ENCODE measurements at regions not wholly inside any gene's neighbourhood (a gene's known extent, or its start where the extent isn't known, plus 50 kb on each side); places are given as distances from the start of the nearest gene placed in this dataset.
"Not testable (repeated sequence)": the region's sequence is repeated elsewhere in the genome, so short reads cannot be mapped to it uniquely, and the experiment has no call there.

DNA sequence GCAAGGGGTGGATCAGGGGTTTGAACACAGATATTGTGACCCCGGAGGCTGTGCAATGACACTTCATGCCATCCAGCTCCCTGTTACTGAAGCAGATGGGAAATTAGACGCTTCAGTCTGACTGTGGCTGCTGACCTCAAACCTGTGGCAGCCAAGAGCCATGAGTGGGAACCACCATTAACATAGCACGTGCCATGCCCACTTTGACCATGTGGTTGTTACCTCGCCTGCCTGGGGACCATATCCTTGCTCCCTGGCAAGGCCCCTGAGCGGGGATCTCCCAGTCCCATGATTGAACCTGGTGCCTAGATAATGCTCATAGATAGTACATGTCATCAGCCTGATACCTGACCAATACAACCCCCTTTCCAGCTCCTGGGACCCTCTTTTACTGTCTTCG is 68.9 kb downstream of the CYP26B1 start:
- H3K36me3 Mint-ChIP-seq (ENCODE audit: low read depth) = no peaks in the 10 kb centered on the region
- no peak overlapping the region for H3K27ac Mint-ChIP-seq
- H3K4me3 Mint-ChIP-seq = no peak overlapping the region
- no peaks in the 10 kb centered on the region for H3K27me3 Mint-ChIP-seq
- H3K4me1 Mint-ChIP-seq (ENCODE audit: low read depth) = no peaks in the 10 kb centered on the region
- peaks cover 26% of the 10 kb centered on the region for H3K9me3 Mint-ChIP-seq
- intact Hi-C loops (cut with micrococcal nuclease) = no loop called here

DNA sequence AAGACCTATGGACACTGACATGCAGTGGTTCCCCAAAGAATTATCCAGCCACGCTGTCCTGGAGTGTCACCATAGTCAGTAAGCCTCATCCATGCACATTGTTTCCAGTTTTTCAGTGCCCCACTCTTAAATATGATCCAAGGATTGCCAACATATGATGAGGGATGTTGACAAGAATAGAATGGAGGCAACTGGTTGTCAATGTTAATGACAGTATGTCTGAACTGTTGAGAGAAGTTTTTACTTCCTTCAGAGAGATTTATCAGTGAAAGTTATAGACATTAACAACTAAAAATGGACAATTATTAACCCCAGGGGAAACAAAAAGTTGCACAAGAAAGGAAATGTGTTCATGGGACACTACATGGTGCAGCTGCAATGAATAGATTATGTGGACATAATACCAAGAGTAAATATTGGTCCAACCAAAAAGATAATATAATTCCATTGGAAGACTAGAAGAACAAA is 69.9 kb downstream of the CYP26B1 start:
- H3K27ac Mint-ChIP-seq = no peak overlapping the region
- H3K9me3 Mint-ChIP-seq = peaks cover 36% of the 10 kb centered on the region
- intact Hi-C loops (cut with micrococcal nuclease) = no loop called here
- no peaks in the 10 kb centered on the region for H3K27me3 Mint-ChIP-seq
- H3K4me3 Mint-ChIP-seq = no peak overlapping the region
- H3K36me3 Mint-ChIP-seq (ENCODE audit: low read depth) = no peaks in the 10 kb centered on the region
- no peaks in the 10 kb centered on the region for H3K4me1 Mint-ChIP-seq (ENCODE audit: low read depth)

DNA sequence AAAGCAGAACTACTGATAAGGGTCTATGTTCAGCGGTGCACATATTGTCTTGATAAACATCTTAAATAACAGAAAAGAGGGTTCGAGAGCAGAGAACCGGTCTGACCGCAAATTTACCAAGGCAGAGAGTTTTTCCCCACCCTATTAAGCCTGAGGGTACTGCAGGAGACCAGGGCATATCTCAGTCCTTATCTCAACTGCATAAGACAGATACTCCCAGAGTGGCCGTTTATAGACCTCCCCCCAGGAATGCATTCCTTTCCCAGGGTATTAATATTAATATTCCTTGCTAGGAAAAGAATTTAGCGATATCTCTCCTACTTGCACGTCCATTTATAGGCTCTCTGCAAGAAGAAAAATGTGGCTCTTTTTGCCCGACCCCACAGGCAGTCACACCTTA is 74.3 kb downstream of the CYP26B1 start:
- H3K4me1 Mint-ChIP-seq (ENCODE audit: low read depth); H3K27ac Mint-ChIP-seq; H3K4me3 Mint-ChIP-seq; H3K27me3 Mint-ChIP-seq; H3K36me3 Mint-ChIP-seq (ENCODE audit: low read depth); intact Hi-C loops (cut with micrococcal nuclease): not testable (repeated sequence)
- H3K9me3 Mint-ChIP-seq = peaks cover 39% of the 10 kb centered on the region

DNA sequence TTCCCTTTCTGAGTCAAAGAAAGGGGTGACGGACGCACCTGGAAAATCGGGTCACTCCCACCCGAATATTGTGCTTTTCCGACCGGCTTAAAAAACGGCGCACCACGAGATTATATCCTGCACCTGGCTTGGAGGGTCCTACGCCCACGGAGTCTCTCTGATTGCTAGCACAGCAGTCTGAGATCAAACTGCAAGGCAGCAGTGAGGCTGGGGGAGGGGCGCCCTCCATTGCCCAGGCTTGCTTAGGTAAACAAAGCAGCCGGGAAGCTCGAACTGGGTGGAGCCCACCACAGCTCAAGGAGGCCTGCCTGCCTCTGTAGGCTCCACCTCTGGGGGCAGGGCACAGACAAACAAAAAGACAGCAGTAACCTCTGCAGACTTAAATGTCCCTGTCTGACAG is 83.5 kb downstream of the CYP26B1 start:
- H3K36me3 Mint-ChIP-seq (ENCODE audit: low read depth); H3K4me1 Mint-ChIP-seq (ENCODE audit: low read depth); H3K27ac Mint-ChIP-seq; H3K4me3 Mint-ChIP-seq; H3K27me3 Mint-ChIP-seq; intact Hi-C loops (cut with micrococcal nuclease): not testable (repeated sequence)
- H3K9me3 Mint-ChIP-seq = peaks cover 26% of the 10 kb centered on the region

DNA sequence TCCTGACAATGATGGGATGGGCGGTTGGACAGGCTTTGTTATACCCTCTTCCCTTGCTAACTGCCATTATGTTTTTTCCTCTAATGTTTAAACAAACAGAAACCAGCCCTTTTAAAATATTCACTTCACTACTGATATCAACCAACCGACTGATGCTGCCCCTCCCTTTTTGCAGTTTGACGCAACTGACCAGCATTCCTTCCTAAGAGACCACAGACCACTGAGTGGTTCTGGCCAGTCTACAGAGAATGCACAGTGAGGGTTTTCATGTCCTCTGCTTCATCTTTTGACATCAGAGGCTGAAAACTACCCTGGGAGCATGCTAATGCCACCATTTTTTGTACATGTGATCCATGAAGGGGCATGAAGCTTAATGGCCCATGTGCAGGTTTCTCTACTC is 85.3 kb downstream of the CYP26B1 start:
- Mint-ChIP-seq H3K4me1 (ENCODE audit: low read depth) (no peaks in the 10 kb centered on the region), H3K27ac (no peak overlapping the region), H3K36me3 (ENCODE audit: low read depth) (no peaks in the 10 kb centered on the region), H3K27me3 (no peaks in the 10 kb centered on the region), H3K4me3 (no peak overlapping the region), H3K9me3 (peaks cover 26% of the 10 kb centered on the region)
- intact Hi-C loops (cut with micrococcal nuclease) = no loop called here

DNA sequence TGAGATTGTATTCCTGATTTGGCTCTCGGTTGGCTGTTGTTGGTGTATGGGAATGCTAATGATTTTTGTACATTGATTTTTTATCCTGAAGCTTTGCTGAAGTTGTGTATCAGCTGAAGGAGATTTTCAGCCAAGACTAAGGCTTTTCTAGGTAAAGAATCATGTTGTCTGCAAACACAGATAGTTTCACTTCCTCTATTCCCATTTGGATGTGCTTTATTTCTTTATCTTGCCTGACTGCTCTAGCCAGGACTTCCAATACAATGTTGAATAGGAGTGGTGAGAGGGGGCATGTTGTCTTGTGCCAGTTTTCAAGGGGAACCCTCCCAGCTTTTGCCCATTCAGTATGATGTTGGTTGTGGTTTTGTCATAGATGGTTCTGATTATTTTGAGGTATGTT is 90.4 kb downstream of the CYP26B1 start:
- H3K9me3 Mint-ChIP-seq = peaks cover 16% of the 10 kb centered on the region
- H3K36me3 Mint-ChIP-seq (ENCODE audit: low read depth) = no peaks in the 10 kb centered on the region
- H3K4me3 Mint-ChIP-seq = no peak overlapping the region
- no peaks in the 10 kb centered on the region for H3K27me3 Mint-ChIP-seq
- intact Hi-C loops (cut with micrococcal nuclease) = no loop called here
- H3K27ac Mint-ChIP-seq = no peak overlapping the region
- no peaks in the 10 kb centered on the region for H3K4me1 Mint-ChIP-seq (ENCODE audit: low read depth)

DNA sequence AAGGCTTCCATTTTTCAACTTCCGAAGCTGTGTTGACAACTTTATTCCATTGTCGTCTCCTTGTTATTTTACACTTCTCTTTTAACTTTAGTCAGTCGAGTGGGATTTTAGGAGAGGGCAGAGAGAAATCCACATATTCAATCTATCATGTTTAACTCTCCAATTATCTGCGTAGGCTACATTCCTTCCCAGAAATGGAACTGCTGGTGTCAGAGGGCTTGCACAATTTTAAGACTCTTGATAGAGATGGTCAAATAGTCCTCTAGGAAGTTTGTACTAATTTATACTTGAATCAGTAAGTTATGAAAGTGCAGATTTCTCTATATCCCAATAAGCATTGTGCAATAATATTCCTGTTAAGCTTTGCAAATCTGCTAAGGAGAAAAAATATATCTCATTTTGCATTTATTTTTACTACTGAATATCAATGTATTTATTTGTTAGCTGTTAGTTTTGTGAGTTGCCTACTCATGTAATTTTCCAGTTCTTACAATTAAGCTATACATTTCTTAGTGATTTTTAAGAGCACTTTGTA is 95.6 kb downstream of the CYP26B1 start:
- Mint-ChIP-seq H3K27me3 (no peaks in the 10 kb centered on the region), H3K36me3 (ENCODE audit: low read depth) (no peaks in the 10 kb centered on the region), H3K27ac (no peak overlapping the region), H3K9me3 (peaks cover 21% of the 10 kb centered on the region), H3K4me1 (ENCODE audit: low read depth) (no peaks in the 10 kb centered on the region), H3K4me3 (no peak overlapping the region)
- intact Hi-C loops (cut with micrococcal nuclease) = no loop called here

DNA sequence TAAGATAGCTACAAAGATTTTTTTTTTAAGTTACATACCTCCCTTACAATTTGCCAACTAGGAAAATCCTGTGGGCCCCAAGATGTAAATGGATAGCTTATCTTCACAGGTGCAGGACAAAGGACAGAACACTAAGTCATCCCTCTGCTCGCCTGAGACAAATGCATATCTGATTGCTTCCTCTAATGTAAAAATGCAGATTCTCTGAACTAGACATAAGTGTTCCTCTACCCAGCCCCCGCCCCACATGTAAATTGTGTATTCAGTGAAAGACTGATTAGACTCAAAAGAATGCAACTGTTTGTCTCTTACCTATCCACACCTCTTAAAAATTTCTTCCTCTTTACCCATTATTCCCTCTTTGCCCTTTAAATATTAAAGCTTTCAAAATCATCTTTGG is 96.5 kb downstream of the CYP26B1 start:
- no peaks in the 10 kb centered on the region for H3K4me1 Mint-ChIP-seq (ENCODE audit: low read depth)
- intact Hi-C loops (cut with micrococcal nuclease) = no loop called here
- no peaks in the 10 kb centered on the region for H3K27me3 Mint-ChIP-seq
- H3K27ac Mint-ChIP-seq = no peak overlapping the region
- H3K36me3 Mint-ChIP-seq (ENCODE audit: low read depth) = no peaks in the 10 kb centered on the region
- peaks cover 23% of the 10 kb centered on the region for H3K9me3 Mint-ChIP-seq
- no peak overlapping the region for H3K4me3 Mint-ChIP-seq

DNA sequence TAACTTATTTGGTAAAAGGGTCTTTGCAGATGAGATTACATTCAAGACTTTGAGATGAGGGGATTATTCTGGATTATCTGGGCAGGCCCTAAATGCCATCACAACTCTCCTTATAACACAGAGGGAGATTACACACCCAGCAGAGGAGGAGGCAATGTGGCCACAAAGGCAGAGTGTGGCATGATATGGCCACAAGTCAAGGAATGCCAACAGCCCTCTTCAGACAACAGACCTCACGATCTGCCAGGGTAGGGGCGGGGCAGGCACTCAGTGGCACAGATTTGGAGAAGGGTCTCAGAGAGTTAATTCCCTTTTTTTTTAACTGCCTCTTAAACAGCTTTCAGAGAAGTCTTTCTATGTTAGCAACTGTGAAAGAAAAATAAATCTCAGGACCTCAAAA is 96.9 kb downstream of the CYP26B1 start:
- Mint-ChIP-seq H3K9me3 (peaks cover 23% of the 10 kb centered on the region), H3K36me3 (ENCODE audit: low read depth) (no peaks in the 10 kb centered on the region), H3K27me3 (no peaks in the 10 kb centered on the region), H3K4me1 (ENCODE audit: low read depth) (no peaks in the 10 kb centered on the region), H3K27ac (no peak overlapping the region), H3K4me3 (no peak overlapping the region)
- intact Hi-C loops (cut with micrococcal nuclease) = no loop called here

DNA sequence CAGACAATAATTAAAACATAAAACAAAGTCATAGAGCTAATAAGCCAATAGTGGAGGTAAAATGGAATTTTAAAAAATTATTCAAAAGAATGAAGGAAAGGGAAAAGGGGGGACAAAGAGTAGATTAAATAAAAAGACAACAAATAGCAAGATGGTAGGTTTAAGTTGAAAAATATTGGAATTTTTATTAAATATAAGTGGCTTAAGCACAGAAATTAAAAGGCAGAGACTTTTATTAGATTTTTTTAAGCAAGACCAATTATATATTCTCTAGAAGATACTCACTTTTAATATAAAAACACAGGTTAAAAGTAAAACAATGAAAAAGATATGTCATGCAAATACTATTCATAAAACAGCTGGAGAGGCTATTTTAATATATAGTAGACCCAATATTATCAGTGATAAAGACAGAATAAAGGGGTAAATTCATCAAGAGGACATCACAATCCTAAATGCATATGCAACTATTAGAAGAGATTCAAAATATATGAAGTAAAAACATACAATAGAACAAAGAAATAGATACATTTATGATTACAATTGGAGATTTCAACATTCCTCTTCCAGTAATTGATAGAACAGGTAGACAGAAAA is 98.7 kb downstream of the CYP26B1 start:
- no peak overlapping the region for H3K4me3 Mint-ChIP-seq
- no peaks in the 10 kb centered on the region for H3K36me3 Mint-ChIP-seq (ENCODE audit: low read depth)
- no peaks in the 10 kb centered on the region for H3K4me1 Mint-ChIP-seq (ENCODE audit: low read depth)
- H3K27ac Mint-ChIP-seq = no peak overlapping the region
- intact Hi-C loops (cut with micrococcal nuclease) = no loop called here
- H3K27me3 Mint-ChIP-seq = no peaks in the 10 kb centered on the region
- peaks cover 23% of the 10 kb centered on the region for H3K9me3 Mint-ChIP-seq

DNA sequence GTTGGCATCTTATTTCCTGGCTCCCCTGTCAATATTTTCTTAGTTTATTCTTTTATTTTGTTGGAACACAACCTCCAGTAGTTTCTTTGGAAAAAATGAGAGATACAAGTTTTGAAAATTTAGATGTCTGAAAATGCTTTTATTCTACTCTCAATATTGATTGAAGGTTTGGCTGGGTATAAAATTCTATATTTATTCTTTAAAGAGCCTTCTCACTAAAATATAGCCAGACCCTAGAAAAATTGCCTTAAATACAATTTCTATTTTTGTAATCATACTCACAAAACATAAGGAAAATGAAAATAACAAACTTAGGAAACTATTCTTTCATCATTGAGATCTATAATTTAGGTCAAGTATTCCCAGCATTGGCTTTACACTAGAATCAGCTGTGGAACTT is 103.7 kb downstream of the CYP26B1 start:
- peaks cover 21% of the 10 kb centered on the region for H3K9me3 Mint-ChIP-seq
- no peaks in the 10 kb centered on the region for H3K27me3 Mint-ChIP-seq
- no peak overlapping the region for H3K4me3 Mint-ChIP-seq
- intact Hi-C loops (cut with micrococcal nuclease) = no loop called here
- no peaks in the 10 kb centered on the region for H3K4me1 Mint-ChIP-seq (ENCODE audit: low read depth)
- no peak overlapping the region for H3K27ac Mint-ChIP-seq
- no peaks in the 10 kb centered on the region for H3K36me3 Mint-ChIP-seq (ENCODE audit: low read depth)

DNA sequence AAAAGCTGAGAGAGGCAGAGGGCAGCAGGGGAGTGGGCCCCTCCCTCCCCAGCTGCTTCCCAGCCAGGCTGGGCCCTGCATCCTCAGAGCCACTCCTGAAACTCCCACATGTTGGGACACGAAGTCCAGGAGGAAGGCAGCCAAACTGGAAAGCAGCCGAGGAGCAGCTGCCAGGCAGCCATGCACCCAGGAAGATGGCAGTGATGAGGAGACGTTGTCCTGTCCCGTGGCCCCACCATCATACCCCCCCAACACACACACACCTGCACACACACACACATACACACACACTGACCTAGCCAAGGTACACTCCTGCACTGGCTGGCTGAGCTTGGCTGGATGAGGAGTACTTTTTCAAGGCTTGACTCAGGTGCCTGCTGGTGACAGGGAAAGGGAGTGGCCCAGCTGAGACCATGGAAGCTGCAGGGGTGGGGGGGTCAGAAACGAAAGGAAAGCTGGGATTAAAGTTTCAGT is 106.0 kb downstream of the CYP26B1 start:
- no peak overlapping the region for H3K27ac Mint-ChIP-seq

DNA sequence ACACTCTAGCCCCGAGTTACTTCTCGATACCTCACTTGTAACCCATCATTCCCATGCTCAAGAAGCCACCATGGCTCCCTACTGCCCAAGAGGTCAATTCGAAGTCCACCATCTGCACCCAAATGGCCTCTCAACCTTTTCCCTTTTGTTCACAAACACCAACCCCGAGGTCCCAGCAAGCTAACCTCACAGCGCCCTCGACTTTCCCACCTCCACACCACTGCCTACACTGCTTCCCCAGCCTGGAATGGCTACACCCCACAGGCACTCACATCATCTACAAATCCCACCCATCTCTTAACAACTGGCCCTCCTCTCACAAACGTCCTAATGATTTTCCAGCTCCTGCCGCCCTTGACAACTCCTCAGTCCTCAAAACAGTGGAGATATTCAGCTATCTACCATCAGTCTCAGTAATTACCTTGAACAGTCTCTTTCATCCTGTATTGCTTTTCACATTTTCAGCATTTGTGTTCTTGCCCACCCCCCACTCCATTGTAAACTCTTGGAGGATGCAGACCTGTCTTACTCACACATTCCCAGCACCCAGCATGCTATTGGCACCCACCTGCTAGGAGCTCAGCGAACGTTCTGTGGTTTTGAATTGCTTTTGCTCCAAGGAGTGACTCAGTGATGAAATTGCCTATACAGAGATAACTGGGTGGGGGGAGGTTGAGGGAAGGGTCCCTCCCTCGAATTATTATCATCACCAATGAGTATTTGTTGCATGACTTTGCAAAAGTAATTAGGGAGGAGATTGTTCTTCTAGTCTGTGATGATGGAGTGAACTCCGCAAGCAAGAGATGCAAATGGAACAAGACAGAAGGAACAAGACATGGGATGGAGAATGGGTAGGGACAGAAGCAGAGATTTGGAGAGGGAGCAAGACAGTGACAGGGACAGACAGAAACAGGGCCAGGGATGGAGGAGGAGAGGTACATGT is 106.8 kb downstream of the CYP26B1 start:
- Mint-ChIP-seq H3K27me3 (no peaks in the 10 kb centered on the region), H3K9me3 (no peaks in the 10 kb centered on the region), H3K4me3 (no peak overlapping the region), H3K36me3 (ENCODE audit: low read depth) (no peaks in the 10 kb centered on the region), H3K4me1 (ENCODE audit: low read depth) (no peaks in the 10 kb centered on the region), H3K27ac (no peak overlapping the region)
- intact Hi-C loops (cut with micrococcal nuclease) = no loop called here

More for the DNA sequence above, 106.0 kb downstream of the CYP26B1 start:
- Mint-ChIP-seq H3K4me3 (no peak overlapping the region), H3K27me3 (no peaks in the 10 kb centered on the region), H3K9me3 (no peaks in the 10 kb centered on the region), H3K36me3 (ENCODE audit: low read depth) (no peaks in the 10 kb centered on the region), H3K4me1 (ENCODE audit: low read depth) (no peaks in the 10 kb centered on the region)
- intact Hi-C loops (cut with micrococcal nuclease) = no loop called here

DNA sequence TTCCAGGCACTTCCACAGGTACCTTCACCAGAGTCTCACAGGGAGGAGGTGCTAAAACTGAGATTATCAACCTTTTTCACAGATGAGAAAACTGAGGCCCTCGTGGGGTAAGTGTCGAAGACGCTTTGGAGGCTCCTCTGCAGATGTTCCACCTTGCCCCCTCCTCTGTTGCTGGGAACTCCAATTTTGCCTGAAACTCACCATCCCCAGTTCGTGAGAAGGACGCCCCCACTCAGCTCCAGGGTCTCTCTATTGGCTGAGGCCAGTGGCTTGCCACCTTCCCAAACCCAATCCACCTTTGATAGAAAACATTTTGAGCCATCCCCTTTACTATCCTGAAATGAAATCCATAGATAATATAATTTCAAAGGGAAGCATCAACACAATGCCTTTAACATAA is 109.1 kb downstream of the CYP26B1 start:
- H3K36me3 Mint-ChIP-seq (ENCODE audit: low read depth) = no peaks in the 10 kb centered on the region
- H3K27me3 Mint-ChIP-seq = no peaks in the 10 kb centered on the region
- no peaks in the 10 kb centered on the region for H3K4me1 Mint-ChIP-seq (ENCODE audit: low read depth)
- H3K4me3 Mint-ChIP-seq = no peak overlapping the region
- no peak overlapping the region for H3K27ac Mint-ChIP-seq
- intact Hi-C loops (cut with micrococcal nuclease) = no loop called here
- H3K9me3 Mint-ChIP-seq = no peaks in the 10 kb centered on the region
